CD4-positive, alpha-beta T cell treated with Interleukin-21 for 1 hour (primary cell): ENCODE measurements at regions not wholly inside any gene's neighbourhood (a gene's known extent, or its start where the extent isn't known, plus 50 kb on each side); places are given as distances from the start of the nearest gene placed in this dataset.

Experiments used
- DNase-seq: peaks from one replicate; pipeline ENCODE4 v3.0.0-alpha.2; 2020

- no peak for DNase-seq
Measured at GRCh38 chr9:35540315-35540714, 50.4 kb downstream of the RUSC2 start.

GRCh38 chr9:35546853-35547252, 56.9 kb downstream of the RUSC2 start:
- DNase-seq, result no peak

GRCh38 chr9:35547889-35548418, 57.1 kb upstream of the TESK1 start:
- no peak for DNase-seq

- DNase-seq, result no peak
Measured at GRCh38 chr9:35548571-35548970, 56.5 kb upstream of the TESK1 start.

- no peak for DNase-seq
Measured at GRCh38 chr9:35549441-35549840, 55.6 kb upstream of the TESK1 start.

- DNase-seq, result no peak
Measured at GRCh38 chr9:35552376-35552775, 52.7 kb upstream of the TESK1 start.

DNA sequence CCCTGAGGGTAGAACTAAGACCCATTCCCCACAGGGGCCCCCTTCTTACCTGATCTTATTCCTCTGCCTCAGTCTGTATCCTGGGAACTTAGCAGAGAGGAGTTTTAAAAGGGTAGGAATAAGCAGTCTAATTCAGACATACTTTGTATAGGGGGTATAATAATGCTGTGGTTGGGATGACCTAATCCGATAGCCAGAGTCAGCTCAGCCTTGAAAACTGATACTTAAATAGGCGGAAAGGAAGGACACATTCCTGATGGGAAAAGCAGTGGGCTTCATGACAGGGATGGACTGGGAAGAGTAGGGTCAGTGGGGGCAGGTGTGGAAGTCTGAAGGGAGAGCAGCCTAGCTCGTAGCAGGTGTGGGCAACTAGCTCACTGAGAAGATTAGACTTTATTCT, 52.2 kb upstream of the TESK1 start:
- DNase-seq, result no peak

- peak; percentile 44 for DNase-seq
Measured at GRCh38 chr9:35553670-35554543, 51.2 kb upstream of the TESK1 start.

GRCh38 chr9:35555246-35555701, 49.8 kb upstream of the TESK1 start:
- no peak for DNase-seq
